KG1 (cell line): ENCODE measurements at regions not wholly inside any gene's neighbourhood (a gene's known extent, or its start where the extent isn't known, plus 50 kb on each side); places are given as distances from the start of the nearest gene placed in this dataset.
"Not testable (repeated sequence)": the region's sequence is repeated elsewhere in the genome, so short reads cannot be mapped to it uniquely, and the experiment has no call there.

Experiments used
- DNase-seq: peaks from one replicate; lab custom pipeline; 2025; lab: John Stamatoyannopoulos, UW

DNA sequence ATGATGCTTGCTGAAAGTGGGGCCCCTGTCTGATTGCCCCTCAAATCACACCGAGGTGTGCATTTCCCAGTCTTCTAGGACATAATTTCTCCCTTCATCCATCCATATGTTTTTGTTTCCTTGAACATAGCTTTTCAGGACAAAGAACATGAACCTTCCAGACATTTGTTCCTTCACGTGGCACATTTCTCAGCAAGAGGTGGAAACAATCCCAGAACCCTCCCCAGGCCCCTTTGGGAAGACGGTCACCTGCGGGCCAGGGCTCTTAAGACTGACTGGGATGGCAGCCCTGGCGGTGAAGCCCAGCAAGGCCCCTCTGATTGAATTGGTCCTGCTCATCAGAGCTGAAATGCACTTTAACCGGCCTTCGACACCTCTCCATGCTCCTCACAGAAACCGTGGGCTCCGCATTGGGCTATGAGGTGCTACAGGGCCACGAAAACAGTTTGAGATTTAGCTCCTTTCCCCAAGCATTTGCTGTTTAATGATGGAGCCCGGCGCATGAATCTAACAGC lies 522.5 kb upstream of the DPP6 start:
- DNase-seq: no peak

DNA sequence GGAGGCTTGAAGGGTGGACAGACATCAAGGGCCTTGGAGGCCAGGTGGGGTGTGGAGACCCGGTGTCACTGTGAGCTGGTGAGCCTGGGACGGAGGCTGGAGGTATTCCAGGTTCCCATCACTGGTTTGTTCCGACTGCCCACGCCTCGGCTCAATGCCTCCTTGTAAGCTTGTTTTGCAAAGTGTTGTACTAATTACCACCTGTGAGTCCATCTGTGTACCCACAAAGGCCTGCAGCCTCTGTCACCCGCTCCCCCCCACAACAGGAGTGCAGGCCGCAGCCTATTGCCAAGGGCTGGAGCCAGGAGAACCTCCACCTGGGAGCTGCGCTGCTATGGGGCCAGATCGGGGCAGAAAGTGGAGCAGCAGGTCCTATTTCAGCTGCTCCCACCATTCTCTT lies 521.8 kb upstream of the DPP6 start:
- DNase-seq: no peak

DNA sequence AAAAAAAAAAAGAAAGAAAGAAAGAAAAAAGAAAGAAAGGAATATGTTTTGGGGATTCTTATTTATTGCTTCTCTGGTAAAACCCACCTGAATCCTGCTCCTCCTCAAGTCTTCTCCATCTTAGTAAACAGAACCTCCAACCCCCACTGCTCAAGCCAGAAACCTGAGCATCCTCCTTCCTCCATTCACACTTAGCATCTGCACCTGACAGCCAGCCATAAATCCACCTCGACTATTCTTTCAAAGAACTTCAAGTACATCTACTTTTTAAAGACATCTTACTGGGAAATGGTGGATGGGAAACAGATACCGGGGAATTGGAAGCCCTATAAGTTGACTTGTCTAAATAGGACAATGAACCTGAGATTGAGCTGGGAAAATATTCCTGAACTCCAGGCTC lies 519.9 kb upstream of the DPP6 start:
- DNase-seq: no peak

DNA sequence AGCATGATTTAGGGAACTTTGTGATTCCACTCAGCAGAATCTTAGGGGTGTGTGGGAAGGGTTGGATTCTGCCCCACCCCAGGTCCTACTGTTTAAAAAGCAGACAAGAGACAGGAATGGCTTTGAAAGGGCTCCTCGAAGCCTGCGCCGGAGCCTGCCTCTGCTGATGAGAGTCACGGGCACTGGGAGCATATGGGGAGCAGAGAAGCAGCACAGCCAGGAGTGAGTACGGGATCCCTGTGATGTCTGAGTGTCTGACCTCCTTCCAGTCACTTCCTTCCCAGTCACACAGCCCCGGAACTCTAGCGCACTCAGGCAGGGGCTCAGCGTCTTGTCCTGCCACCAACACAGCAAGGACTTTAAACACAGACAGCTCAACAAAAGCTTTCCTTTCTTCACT lies 514.9 kb upstream of the DPP6 start:
- no peak for DNase-seq

DNA sequence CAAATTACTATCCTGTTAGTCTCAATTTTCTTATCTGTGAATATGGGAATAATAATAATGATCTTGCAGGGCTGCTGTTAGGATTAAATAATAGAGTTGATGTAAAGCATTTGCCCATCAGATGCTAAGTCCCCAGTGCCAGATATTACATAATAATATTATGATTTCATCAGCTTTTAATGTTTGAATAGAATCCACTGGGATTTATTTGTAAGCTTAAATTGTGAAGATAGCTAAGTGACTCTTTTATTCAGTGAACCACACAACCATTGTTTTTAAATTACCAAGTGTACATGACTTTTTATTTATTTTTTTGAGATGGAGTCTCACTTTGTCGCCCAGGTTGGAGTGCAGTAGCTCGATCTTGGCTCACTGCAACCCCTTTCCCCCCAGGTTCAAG lies 510.3 kb upstream of the DPP6 start:
- DNase-seq: no peak

DNA sequence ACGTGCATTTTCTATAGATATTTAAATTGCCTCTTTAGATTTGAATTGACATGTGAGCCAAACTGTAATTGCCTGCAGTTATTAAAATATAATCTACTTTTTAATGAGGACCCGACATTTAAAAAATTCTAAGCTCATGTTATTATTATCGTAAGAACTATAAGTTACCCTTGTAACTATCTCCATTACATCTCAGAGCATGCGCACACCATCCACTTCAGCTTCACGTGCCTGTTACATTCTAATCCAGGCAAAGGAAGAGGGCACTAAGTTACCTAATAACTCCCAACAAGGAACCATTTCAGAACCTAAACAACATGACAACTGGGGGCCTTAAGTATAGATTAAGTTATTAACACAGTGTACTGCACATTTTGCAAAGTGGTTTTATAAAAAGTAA lies 509.0 kb upstream of the DPP6 start:
- DNase-seq: no peak

DNA sequence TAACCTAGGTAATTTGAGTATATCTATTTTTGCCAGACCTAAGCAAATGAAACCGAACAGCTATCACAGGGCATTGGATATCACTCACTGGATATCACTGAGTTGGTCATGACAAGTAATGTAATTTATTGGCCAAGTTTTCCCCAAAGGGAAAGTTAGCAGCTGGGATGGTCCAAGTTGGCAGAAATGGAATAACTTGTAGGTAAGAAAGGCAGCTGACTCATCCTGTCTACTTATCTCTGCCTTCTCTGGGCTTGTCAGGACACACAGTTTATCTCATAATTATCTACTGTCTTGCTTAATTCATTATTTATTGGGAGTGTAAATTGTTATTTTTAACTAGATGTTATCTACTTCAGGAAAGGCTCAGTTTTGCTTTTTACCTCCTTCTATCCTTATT lies 502.0 kb upstream of the DPP6 start:
- no peak for DNase-seq

DNA sequence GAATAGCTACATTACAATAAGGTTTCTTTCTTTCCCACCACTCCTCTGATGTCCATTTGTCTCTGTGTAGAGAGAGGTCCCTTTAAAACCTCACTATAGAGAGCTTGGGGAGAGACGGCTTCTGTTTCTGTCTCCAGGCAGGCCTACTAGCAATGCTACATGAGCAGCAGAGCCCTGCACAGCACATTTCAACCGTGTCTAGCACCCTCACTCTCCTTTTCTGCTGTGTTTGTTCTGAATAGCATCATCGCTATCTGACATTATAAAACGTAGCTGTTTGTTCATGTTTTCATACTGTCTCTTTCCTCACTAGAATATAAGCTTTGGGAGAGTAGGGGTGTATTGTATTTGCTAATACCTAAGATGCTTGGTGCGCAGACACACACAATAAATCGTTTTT lies 487.8 kb upstream of the DPP6 start:
- DNase-seq: no peak

DNA sequence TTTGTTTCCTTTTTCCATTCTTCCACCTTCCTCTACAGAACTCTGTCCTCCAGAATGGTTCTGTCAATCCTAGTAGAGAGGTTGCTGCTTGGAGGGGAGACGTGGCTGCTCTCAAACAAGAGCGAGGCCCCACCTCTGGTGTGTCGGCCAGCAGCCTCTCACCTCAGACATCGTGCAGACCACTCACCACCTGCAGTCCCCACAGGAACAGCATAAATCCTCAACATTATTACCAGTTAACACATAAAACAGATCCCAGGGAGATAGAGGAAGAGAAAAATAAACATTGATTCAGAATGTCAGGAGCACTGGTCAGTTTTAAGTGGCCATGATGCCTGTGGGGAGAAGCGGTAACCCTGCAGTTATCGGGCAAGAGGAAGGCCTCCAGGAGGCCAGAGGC lies 485.9 kb upstream of the DPP6 start:
- no peak for DNase-seq

DNA sequence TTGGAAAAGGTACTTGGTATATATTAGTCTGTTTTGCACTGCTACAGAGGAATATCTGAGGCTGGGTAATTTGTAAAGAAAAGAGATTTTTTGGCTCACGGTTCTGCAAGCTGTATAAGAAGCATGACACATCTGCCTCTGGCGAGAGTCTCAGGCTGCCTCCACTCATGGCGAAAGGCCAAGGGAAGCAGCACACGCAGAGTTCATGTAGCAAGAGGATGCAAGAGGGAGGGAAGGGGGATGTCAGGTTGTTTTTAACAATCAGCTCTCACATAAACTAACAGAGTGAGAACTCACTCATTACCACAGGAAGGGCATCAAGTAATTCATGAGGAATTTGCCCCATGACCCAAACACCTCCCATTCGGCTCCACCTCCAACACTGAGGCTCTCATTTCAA lies 484.8 kb upstream of the DPP6 start:
- DNase-seq: no peak

DNA sequence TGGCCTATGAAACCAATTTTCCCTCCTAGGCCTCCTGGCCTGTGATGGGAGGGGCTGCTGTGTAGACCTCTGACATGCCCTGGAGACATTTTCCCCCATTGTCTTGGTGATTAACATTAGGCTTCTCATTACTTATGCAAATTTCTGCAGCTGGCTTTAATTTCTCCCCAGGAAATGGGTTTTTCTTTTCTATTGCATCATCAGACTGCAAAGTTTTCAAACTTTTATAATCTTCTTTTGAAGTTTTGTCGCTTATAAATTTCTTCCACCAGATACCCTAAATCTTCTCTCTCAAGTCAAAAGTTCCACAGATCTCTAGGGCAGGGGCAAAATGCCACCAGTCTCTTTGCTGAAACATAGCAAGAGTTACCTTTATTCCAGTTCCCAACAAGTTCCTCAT lies 482.7 kb upstream of the DPP6 start:
- not testable (repeated sequence) for DNase-seq

DNA sequence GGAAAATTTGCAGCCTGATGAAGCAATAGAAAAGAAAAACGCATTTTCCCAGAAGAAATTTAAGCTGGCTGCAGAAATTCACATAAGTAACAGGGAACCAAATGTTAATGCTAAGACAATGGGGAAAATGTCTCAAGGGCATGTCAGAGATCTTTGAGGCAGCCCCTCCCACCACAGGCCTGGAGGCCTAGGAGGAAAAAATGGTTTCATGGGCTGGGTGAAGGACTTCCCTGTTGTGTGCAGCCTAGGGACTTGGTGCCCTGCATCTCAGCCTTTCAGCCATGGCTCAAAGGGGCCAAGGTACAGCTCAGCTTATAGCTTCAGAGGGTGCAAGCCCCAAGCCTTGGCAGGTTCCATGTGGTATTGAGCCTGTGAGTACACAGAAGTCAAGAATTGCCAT lies 476.1 kb upstream of the DPP6 start:
- DNase-seq: no peak

DNA sequence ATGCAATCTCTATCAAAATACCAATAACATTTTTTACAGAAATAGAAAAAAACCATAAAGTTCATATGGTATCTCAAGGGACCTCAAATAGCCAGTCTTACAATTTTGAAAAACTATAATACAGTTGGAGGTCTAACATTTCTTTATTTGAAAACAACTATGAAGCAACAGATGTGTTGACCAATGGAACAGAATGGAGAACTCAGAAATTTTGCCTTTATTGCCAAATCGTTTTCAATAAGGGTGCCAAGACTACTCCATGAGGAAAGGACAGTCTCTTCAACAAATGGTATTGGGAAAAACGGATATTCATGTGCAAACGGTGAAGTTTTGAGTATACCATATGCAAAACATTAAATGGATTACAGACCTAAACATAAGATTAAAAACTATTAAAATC lies 470.8 kb upstream of the DPP6 start:
- no peak for DNase-seq

DNA sequence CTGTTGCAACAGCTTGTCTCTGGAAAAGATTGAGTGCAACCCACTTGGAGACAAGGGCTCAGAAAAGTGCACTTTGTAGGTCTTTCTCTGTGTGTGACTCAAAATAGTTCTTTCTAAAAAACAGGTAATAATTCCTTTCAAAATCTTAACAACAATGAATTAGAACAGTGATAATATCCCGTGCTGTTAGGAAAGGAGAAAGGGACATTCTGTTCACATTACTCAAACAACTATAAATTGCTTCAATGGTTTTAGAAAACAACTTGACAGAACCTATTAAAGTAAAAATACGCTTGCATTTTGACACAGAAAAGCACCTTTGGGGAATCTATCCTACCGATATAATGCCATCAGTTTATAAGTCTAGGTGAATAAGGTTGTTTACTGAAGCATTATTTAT lies 468.1 kb upstream of the DPP6 start:
- DNase-seq: no peak

DNA sequence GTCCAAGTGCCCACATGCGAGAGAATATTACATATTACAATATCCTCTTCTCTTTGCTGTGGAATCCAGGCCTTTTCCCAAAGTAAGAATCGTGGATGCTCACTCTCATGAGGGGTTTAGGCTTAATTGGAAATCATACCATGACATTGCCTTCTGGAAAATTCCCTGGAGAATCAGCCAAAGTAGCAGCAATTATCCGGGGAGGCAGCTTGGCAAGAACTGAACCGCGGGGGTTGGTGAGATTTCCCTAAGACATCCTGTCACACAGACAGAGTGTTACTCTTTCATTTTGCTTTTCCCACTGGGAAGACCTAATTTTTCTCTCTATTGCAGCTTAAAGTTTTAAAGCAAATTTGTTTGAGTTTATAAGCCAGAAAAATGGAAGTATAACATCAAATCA lies 463.6 kb upstream of the DPP6 start:
- no peak for DNase-seq

DNA sequence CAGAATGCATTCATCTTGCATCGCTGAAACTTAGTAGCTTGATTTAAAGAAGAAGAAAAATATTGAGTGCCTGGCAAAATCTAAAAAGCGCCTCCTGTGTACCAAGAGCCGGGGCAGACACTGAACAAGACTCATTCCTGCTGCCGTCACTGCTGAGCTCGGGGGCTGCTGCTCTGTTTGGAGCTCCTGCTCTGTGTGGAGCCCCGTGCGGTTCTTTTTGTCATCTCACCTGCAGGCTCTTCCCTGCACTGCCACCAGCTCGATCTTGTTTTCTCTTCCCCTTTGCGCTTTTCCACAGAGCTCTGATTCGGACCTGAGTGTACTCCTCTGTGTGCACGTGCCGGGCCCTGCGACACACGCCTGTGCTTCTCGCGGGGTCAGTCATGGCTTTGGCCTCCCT lies 462.1 kb upstream of the DPP6 start:
- DNase-seq: no peak

DNA sequence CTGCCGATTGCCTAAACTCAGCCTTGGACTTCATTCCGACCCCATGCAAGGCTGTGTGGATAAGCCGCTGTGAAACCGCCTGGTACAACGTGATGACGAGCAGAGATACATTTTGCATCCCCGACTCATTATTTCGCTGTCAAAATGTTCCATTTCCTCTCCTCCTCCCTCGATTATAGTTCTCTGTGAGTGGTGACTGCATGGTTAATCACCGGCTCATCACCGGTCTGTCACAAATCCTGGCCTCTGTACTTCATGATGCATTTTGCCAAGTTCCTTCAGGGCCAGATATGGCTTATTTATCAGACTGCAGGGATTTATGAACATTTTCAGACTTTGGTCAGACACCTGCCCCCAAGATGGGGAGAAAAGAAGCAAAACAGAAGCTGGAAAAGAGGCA lies 461.6 kb upstream of the DPP6 start:
- no peak for DNase-seq

DNA sequence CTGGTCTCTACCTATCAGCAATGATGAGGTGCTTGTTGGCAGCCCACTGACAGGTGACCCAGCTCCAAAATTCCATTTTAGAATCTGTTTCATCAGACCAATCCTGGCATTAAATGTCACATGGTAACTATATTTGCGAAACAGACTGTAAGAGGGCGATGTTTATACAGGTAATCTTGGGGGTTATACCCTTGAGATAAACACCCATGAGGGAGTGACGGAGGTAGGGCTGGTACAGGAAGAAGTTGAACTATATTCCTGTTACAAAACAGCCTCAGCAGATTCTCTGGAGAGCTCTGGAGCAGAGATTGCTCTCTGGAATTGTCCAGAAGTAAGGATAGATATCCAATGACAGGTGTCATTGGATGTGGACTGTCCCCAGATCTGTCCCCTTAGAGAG lies 444.8 kb upstream of the DPP6 start:
- no peak for DNase-seq

DNA sequence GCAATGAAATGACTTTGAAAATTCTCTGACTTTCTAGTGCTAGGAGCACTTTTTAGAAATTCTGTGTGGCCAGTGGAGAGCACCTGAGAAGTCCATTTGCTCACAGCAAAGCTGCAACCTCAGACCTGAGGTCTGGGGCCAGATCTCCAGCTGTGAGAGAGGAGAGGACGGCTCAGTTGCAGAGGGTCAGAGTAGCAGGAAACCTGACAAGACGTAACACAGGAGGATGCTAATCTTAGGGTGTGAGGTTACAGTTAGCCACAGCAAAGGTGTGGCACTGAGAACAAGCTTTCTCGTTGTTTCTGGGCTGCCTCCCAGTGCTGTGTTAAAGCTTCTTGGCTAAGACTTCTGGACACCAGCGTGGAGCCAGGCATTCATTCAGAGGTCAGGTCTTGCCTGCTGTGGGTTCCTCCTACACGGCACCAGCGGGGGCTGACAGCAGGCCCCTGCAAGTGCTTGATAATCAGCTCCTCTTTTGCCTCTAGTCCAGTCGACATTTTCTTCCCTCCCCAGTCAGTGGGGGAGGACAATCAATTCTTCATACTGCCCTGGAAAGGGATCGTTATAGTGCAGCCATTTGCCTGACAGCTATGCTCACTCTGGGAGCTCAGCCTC lies 435.4 kb upstream of the DPP6 start:
- DNase-seq: no peak

DNA sequence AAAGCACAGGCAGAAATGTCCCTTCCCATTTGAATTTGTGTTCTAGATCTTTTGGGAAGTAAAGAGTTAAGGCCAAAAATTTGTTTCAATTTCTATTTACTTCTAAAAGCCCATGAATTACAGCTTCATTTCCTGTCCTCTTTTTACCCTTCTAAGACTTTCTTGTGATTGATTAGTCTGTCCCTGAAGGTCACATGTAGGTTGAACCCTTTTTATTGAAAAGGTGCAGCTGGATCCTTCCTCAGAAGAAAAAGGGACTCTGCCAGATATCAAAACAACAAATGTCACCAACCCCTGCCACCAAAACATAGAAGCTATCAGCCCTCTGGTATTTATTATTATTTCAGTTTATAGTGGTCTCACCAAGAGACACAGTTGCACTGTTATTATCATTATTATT lies 424.9 kb upstream of the DPP6 start:
- DNase-seq: no peak

DNA sequence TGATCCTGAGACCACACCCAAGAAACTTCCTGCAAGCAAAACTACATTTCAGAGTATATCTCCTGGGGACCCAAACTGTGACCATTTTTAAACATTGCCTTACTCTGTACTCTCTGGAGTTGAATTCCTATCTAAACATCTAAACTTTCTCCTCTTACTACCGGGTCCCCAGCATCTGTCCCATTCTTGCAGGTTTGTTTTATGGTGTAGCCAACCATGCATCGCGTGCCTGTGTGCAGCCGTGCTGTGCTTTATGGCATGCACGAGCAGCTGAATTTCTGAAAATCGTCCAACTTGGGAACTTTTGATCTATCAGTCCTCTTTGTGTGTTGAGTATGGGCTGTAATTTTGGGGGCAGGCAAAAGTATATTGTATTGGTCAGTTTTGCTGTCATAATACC lies 423.8 kb upstream of the DPP6 start:
- DNase-seq: no peak

DNA sequence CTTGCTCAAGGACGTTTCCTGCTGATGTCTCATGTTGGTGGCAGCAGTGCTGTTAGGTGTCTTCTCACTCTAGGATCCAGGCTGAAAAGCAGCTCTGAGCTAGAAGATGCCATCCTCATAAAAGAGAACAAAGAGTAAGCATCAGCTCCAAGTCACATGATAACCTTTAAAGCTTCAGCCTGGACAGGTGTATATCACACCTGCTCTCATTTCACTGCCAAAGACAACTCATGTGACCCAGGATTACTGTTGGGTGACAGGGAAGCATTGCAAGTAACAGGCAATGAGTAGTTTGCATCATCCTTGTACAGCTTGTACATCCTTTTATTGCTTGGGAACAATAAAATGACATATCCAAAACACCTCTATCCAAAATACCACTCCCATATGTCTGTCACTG lies 423.4 kb upstream of the DPP6 start:
- no peak for DNase-seq

DNA sequence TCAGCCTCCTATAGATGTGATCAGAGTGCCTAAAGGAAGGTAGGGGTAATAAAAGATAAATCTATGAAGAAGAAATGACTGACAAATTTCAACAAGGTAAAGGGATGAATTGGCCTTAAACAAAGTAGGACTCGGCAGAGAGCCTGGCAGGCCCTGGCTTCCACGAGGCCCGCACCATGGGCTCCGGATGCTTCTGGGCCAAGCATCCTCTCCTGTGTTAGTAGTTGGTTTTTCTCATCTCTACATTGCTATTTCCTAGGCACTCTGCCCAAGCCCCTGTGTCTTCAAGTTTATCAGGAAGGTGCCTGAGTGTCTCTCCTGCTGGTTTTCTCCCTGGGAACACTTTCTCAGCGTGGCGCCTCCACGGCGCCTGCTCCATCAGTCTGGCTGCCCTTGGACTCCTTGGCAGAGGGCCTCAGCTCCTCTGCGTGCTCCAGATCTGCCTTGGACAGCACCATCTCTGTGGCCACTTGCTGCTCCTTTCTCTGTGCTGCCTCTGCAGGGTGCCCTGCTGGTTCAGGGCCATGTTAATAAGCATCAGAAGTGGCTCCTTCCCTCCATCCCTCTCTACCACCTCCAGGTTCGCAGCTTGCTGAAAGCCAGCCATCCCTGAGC lies 413.3 kb upstream of the DPP6 start:
- no peak for DNase-seq

DNA sequence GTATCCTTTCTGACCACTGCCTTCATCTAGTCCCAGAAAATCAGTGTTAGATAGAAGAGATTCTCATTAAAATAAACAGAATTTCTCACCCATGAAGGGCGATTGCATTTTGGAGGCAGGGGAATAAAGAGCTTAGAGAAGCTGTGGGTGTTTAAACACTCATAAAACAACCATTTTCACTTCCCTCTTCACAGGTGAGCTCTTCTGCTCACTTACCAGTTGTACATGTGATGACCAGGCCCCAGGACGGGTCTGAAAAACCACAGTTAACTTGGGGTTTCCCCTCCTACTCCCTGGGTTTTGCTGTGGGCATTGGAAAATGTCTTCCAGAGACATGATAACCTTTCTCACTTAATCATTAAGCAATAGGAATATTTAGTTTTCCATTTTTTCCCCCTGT lies 411.6 kb upstream of the DPP6 start:
- DNase-seq: no peak
